ENCODE measurements at regions not wholly inside any gene's neighbourhood (a gene's known extent, or its start where the extent isn't known, plus 50 kb on each side); places are given as distances from the start of the nearest gene placed in this dataset.

DNA sequence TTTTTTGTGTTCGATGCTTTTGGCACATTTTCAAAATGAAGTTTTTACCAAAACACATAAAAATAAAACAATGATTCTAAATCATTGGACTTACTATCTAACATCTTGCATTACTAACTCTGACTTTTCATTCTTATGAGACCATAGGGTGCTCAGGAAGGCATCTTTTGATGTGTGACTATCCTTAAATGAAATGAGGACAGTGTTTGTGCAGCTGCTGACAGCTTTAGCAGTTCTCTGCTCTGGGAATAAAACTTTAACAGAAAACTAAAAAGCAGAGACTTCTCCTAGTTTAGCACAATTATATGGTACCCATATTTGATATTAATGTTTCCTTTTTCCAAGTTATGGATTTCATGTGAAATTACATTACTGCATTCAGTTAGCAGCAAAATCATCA is 471.6 kb downstream of the ARL4A start:
- no peak for ATAC-seq
- intact Hi-C loops (cut with DNase I), result no loop called here
- Histone ChIP-seq H3K27me3 (no peaks in the 10 kb centered on the region), H3K4me1 (no peaks in the 10 kb centered on the region), H3K9me3 (no peaks in the 10 kb centered on the region), H3K4me3 (no peak overlapping the region), H3K36me3 (no peaks in the 10 kb centered on the region), H3K27ac (no peak overlapping the region)
- TF ChIP-seq POLR2A (IDR thresholded peaks at IDR 0.05), result no peak
- TF ChIP-seq, protein P1, sequence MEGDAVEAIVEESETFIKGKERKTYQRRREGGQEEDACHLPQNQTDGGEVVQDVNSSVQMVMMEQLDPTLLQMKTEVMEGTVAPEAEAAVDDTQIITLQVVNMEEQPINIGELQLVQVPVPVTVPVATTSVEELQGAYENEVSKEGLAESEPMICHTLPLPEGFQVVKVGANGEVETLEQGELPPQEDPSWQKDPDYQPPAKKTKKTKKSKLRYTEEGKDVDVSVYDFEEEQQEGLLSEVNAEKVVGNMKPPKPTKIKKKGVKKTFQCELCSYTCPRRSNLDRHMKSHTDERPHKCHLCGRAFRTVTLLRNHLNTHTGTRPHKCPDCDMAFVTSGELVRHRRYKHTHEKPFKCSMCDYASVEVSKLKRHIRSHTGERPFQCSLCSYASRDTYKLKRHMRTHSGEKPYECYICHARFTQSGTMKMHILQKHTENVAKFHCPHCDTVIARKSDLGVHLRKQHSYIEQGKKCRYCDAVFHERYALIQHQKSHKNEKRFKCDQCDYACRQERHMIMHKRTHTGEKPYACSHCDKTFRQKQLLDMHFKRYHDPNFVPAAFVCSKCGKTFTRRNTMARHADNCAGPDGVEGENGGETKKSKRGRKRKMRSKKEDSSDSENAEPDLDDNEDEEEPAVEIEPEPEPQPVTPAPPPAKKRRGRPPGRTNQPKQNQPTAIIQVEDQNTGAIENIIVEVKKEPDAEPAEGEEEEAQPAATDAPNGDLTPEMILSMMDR (IDR thresholded peaks at IDR 0.05), result no peak
- WGBS, 4 donors, result 54 to 65% (median 60%) methylated on average over 1 of the region's 1 CpG
- DNase-seq, result no peak

DNA sequence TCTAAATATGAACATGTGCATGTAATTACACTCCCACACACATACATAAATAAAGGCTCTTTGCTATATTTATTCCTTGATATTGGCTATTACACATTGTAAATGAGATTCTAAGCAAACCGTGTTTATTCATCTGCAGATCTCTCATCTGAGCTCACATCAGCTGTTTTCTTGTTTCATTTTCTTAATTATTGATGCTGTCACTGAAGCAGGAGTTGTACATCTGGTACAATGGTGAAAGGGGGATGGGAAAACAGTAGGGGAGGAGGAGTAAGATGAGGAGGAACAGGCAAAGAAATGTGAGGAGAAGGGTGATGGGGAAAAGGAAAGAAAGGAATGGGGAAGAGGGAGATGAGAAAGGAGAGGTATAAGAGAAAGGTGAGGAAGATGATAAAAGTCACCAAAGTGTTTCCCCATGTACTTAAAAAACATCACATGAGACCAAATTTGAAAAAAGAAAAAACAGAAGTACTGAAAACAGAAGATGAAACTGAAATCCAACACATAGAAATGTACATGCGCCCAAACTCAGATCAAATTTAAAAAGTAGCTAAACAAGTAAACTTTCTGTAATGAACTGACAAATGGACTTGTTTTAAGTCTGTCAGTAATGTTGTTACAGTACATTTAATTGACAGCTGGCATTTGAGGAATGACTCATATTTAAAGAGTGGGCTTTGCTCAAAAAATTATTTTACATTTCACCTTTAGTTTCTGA is 472.2 kb downstream of the ARL4A start:
- WGBS, 4 donors, result 77 to 81% (median 78%) methylated on average over 2 of the region's 2 CpGs
- ATAC-seq, result no peak

DNA sequence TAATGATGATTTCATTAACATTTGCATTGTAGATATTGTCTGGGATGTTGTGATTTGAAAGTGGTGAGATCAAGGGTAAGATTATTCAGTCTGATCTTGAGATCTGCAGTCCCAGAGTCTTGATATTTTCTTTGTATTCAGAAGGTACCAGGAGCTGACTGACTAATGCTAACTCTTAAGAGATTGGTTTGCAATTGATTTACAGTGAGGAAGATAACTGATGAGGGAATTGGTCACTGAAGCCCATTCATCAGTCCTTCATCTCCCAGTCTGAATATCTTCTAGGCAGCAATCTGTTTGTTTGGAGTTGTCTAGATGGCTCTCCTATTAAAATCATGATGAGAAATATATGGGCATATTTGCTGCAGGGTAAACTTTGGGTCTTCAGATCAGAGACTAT is 473.7 kb downstream of the ARL4A start:
- no peaks in the 10 kb centered on the region for H3K36me3 ChIP-seq
- no peaks in the 10 kb centered on the region for H3K27me3 ChIP-seq
- DNase-seq, result no peak
- no peak for TF ChIP-seq POLR2A (IDR thresholded peaks at IDR 0.05)
- TF ChIP-seq, protein P1 (IDR thresholded peaks at IDR 0.05), result no peak
- H3K4me3 ChIP-seq, result no peak overlapping the region
- no peaks in the 10 kb centered on the region for H3K4me1 ChIP-seq
- intact Hi-C loops (cut with DNase I), result no loop called here
- ATAC-seq, result no peak
- H3K9me3 ChIP-seq, result no peaks in the 10 kb centered on the region
- H3K27ac ChIP-seq, result no peak overlapping the region

More for the DNA sequence above, 472.2 kb downstream of the ARL4A start:
- H3K4me1 ChIP-seq, result no peaks in the 10 kb centered on the region
- no peaks in the 10 kb centered on the region for H3K27me3 ChIP-seq
- no peaks in the 10 kb centered on the region for H3K9me3 ChIP-seq
- H3K36me3 ChIP-seq, result no peaks in the 10 kb centered on the region
- no peak overlapping the region for H3K27ac ChIP-seq
- no peak for TF ChIP-seq POLR2A (IDR thresholded peaks at IDR 0.05)
- TF ChIP-seq, protein P1 (IDR thresholded peaks at IDR 0.05), result no peak
- no peak overlapping the region for H3K4me3 ChIP-seq
- DNase-seq, result no peak
- intact Hi-C loops (cut with DNase I), result no loop called here

DNA sequence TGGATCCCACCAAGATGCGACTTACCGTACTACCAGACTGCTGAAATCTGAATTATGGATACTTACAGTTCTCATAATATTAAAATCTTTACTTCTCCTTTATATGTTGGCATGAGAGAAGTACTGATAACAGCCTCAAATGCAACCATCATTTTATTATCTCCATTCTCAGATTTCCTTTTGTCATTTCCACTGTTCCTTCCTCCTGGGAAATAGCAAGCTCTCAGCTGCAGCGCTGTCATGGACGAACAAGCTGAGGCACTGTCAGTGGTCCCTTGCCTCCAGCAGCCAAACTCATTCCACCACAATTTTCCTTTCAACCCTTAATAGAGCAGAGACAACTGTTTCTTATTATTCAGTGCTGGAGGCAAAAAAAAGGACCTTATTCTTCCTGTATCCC is 478.4 kb downstream of the ARL4A start:
- TF ChIP-seq, protein P1 (IDR thresholded peaks at IDR 0.05), result no peak
- TF ChIP-seq POLR2A (IDR thresholded peaks at IDR 0.05), result no peak
- Histone ChIP-seq H3K36me3 (no peaks in the 10 kb centered on the region), H3K27me3 (no peaks in the 10 kb centered on the region), H3K9me3 (no peaks in the 10 kb centered on the region), H3K4me3 (no peak overlapping the region), H3K4me1 (no peaks in the 10 kb centered on the region), H3K27ac (no peak overlapping the region)
- WGBS, 4 donors, result 58 to 80% (median 64%) methylated on average over 4 of the region's 4 CpGs
- ATAC-seq (no peak), DNase-seq (no peak)
- intact Hi-C loops (cut with DNase I), result no loop called here

Data from heart left ventricle (tissue), 16 donors.